Body of pancreas (tissue), 4 donors: ENCODE measurements at regions not wholly inside any gene's neighbourhood (a gene's known extent, or its start where the extent isn't known, plus 50 kb on each side); places are given as distances from the start of the nearest gene placed in this dataset.

Experiments
- CTCF ChIP-seq, 7 experiments: fragments of 450-650 bp in 4 of 7; fragments of 200-600 bp in 3 of 7; sonication (generic) in 3 of 7; IDR thresholded peaks; one replicate each; pipeline ENCODE4 v1.5.1; 2016 to 2019; ENCODE audit warnings: antibody characterized with exemption in 7 of 7
- POLR2A ChIP-seq, 3 donors: fragments of 450-650 bp; IDR thresholded peaks; one replicate each; pipeline ENCODE4 v1.6.1; 2016; ENCODE audit warnings: antibody characterized with exemption in 3 of 3, mild to moderate bottlenecking in 2 of 3

DNA sequence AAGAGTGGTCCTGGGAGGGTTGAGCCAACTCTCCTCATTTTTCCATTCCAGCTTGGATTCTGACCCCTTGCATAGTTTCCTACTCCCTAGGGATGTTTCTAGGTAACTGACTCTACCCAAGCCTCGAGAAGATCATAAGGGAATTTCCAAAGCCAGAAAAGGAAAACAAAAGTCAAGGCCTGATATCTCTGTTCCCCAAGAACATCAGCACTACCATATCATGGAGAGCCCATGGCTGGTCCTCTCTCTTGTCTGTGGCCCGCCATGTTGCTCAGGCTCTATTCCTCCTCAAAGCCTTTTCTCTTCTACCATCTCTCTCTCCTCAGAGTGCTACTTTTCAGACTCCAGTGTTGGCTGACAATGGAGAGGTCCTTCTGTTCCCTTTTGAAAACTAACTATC lies 99.6 kb upstream of the KLF7 start:
- TF ChIP-seq CTCF (IDR thresholded peaks at IDR 0.05) = no peak
- TF ChIP-seq POLR2A (IDR thresholded peaks at IDR 0.05) = no peak
